ENCODE measurements at regions not wholly inside any gene's neighbourhood (a gene's known extent, or its start where the extent isn't known, plus 50 kb on each side); places are given as distances from the start of the nearest gene placed in this dataset.

DNA sequence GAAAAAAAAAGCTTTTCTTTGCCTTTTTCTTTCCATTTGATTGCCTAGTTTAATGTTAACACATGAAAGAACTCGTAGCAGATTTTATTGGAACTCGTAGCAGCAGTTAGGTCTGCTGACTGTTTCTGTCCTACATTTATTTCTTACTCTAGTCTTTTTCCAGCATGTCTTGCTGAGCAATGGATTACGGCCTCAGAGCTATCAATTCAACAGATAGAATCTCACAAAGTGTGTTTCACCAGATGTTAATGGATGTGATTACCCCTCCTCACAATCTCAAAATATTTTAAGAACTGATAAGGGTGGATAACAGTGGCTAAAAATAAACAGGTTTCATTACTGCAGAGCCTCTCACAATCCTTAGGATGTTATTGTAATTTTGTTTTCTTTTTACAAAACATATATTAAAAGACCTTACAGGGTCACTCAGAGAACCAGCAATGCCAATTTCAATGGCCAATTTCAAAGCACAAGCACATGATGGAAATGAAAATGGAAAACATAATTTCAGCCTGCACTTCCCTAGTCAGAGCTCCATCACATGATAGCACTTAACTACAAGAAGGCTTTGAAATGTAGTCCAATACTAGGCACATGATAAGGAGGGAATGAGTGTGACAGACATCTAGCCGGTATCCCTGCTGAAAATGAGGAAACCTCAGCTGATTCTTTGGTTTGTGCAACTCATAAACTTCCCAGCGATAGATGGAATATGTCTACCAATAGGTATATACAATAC, 838.1 kb upstream of the SEMA6D start:
- TF ChIP-seq, protein P1, sequence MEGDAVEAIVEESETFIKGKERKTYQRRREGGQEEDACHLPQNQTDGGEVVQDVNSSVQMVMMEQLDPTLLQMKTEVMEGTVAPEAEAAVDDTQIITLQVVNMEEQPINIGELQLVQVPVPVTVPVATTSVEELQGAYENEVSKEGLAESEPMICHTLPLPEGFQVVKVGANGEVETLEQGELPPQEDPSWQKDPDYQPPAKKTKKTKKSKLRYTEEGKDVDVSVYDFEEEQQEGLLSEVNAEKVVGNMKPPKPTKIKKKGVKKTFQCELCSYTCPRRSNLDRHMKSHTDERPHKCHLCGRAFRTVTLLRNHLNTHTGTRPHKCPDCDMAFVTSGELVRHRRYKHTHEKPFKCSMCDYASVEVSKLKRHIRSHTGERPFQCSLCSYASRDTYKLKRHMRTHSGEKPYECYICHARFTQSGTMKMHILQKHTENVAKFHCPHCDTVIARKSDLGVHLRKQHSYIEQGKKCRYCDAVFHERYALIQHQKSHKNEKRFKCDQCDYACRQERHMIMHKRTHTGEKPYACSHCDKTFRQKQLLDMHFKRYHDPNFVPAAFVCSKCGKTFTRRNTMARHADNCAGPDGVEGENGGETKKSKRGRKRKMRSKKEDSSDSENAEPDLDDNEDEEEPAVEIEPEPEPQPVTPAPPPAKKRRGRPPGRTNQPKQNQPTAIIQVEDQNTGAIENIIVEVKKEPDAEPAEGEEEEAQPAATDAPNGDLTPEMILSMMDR (conservative IDR thresholded peaks at IDR 0.05) = no peak
- H4K8ac ChIP-seq (replicated peaks; ENCODE audit: insufficient read length, low read depth, low read length) = no peak overlapping the region
- H3K27me3 Mint-ChIP-seq (ENCODE audit: low read depth) = no peaks in the 10 kb centered on the region

More for the DNA sequence above, 838.1 kb upstream of the SEMA6D start:
- no peaks in the 10 kb centered on the region for H3K9me3 ChIP-seq (ENCODE audit: control insufficient read depth, low read depth, low read length)
- no peak overlapping the region for H4K5ac ChIP-seq (ENCODE audit: insufficient read length, low read depth, low read length)
- no peaks in the 10 kb centered on the region for H3K4me1 ChIP-seq (ENCODE audit: insufficient read depth, low read length)
- no peak overlapping the region for H2BK15ac ChIP-seq (ENCODE audit: low read depth, low read length)
- H2BK12ac ChIP-seq (ENCODE audit: insufficient read length, low read depth, low read length) = no peak overlapping the region
- no peak overlapping the region for H2BK120ac ChIP-seq (ENCODE audit: low read depth, low read length, poor library complexity, severe bottlenecking)
- H2BK5ac ChIP-seq (ENCODE audit: insufficient read length, low read length) = no peak overlapping the region
- no peak for DNase-seq
- H4K91ac ChIP-seq (ENCODE audit: insufficient read length, low read depth, low read length) = no peak overlapping the region
- no peak overlapping the region for H2AFZ ChIP-seq (ENCODE audit: low read length)
- Mint-ChIP-seq H3K27ac (no peak overlapping the region), H3K9me3 (peaks cover 11% of the 10 kb centered on the region in 2 experiments; a peak in 4 of 5 replicates), H3K4me3 (no peak overlapping the region), H3K4me1 (no peaks in the 10 kb centered on the region), H3K36me3 (ENCODE audit: insufficient read depth in 1 of 3, low read depth in 3 of 3) (peaks cover 0 to 10% (median 4%) of the 10 kb centered on the region in 3 experiments; a peak in 2 of 7 replicates)
- H3T11ph ChIP-seq (ENCODE audit: low read length) = no peak overlapping the region
- H3K79me2 ChIP-seq (ENCODE audit: insufficient read depth, low read length) = no peaks in the 10 kb centered on the region
- H4K20me1 ChIP-seq (ENCODE audit: control insufficient read depth, insufficient read depth, insufficient read length) = no peaks in the 10 kb centered on the region
- H3K4me2 ChIP-seq (ENCODE audit: insufficient read depth, insufficient read length, low read length) = no peak overlapping the region
- no peak overlapping the region for H2AK5ac ChIP-seq (ENCODE audit: insufficient read length, low read length)
- H3K23me2 ChIP-seq (ENCODE audit: insufficient read length, low read depth, low read length, poor library complexity, severe bottlenecking) = no peaks in the 10 kb centered on the region
- H3K23ac ChIP-seq (ENCODE audit: insufficient read length, low read depth, low read length) = no peak overlapping the region
- H3K4ac ChIP-seq (ENCODE audit: low read depth, low read length) = no peak overlapping the region
- no peak overlapping the region for H3K18ac ChIP-seq (ENCODE audit: insufficient read length, low read depth, low read length)
- H2BK20ac ChIP-seq (ENCODE audit: low read depth, low read length, poor library complexity, severe bottlenecking) = no peak overlapping the region
- no peak overlapping the region for H3K9ac ChIP-seq (ENCODE audit: extremely low read depth, insufficient read length, low read length)
- H3K27me3 ChIP-seq (ENCODE audit: insufficient read depth, low read length) = no peaks in the 10 kb centered on the region
- no peak overlapping the region for H3K56ac ChIP-seq (ENCODE audit: insufficient read length, low read depth, low read length)
- H3K27ac ChIP-seq (ENCODE audit: insufficient read length, low read depth, low read length) = no peak overlapping the region
- no peaks in the 10 kb centered on the region for H3K79me1 ChIP-seq (ENCODE audit: insufficient read depth, low read depth, low read length, poor library complexity, severe bottlenecking)
- no peak overlapping the region for H3K14ac ChIP-seq (ENCODE audit: insufficient read depth, low read length)
- WGBS (ENCODE audit: extremely low coverage, insufficient read length, low lambda C conversion rate) = no CpG with 5 or more reads among the region's 5 CpGs

Data from H9 (cell line).